Activated CD4-positive, alpha-beta memory T cell treated with anti-CD3 and anti-CD28 coated beads, Interleukin-2, amount 10 ng/mL, durations not matched to agents 7 days and 5 days (primary cell): ENCODE measurements at regions not wholly inside any gene's neighbourhood (a gene's known extent, or its start where the extent isn't known, plus 50 kb on each side); places are given as distances from the start of the nearest gene placed in this dataset.
"Not testable (repeated sequence)": the region's sequence is repeated elsewhere in the genome, so short reads cannot be mapped to it uniquely, and the experiment has no call there.

Source experiments
- CTCF ChIA-PET: fragments of 350-600 bp; sonication (Branson Sonifier 250); formaldehyde crosslinking; loops from one replicate; lab custom pipeline; 2021; ENCODE audit warnings: antibody characterized with exemption, inconsistent platforms; lab: Charles Lee
- POLR2A ChIA-PET: fragments of 350-600 bp; sonication (Branson Sonifier 250); formaldehyde crosslinking; loops from one replicate; lab custom pipeline; 2021; ENCODE audit warnings: antibody characterized with exemption; lab: Charles Lee
- DNase-seq: peaks from one replicate; pipeline ENCODE4 v3.0.0-alpha.2; 2020
- H3K27ac Mint-ChIP-seq: one replicate; pipeline ENCODE4 v1.8.0; 2021; ENCODE audit warnings: mild to moderate bottlenecking, mixed read lengths
- H3K27me3 Mint-ChIP-seq: one replicate; pipeline ENCODE4 v1.8.0; 2021; ENCODE audit warnings: mixed read lengths
- H3K36me3 Mint-ChIP-seq: one replicate; pipeline ENCODE4 v1.8.0; 2021; ENCODE audit warnings: low read depth, mixed read lengths
- H3K4me1 Mint-ChIP-seq: one replicate; pipeline ENCODE4 v1.8.0; 2021; ENCODE audit warnings: mixed read lengths
- H3K4me3 Mint-ChIP-seq: one replicate; pipeline ENCODE4 v1.8.0; 2021; ENCODE audit warnings: mild to moderate bottlenecking, mixed read lengths
- H3K9me3 Mint-ChIP-seq: one replicate; pipeline ENCODE4 v1.8.0; 2021; ENCODE audit warnings: mixed read lengths

DNA sequence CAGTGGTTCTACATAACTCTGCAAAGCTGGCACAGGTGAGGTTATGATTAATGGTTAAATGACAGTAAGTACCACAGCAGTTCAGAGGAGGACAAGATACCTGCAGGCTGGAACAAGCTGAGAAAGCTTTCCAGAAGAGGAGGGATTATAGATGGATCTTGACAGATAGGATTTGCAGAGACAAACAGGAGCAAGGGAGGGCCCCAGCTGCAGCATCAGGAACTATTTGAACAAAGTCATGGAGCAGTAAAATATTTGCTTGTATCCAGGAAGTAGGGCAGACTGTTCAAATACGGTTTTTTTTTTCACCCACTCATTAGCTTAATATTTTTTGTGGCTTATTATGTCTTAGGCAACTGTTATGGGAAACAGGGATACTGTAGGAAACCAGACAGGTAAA, 144.4 kb upstream of the MAN1A1 start:
- Mint-ChIP-seq H3K27me3 (peaks cover 30% of the 10 kb centered on the region), H3K9me3 (peaks cover 5% of the 10 kb centered on the region), H3K4me3 (no peak overlapping the region), H3K4me1 (peaks cover 19% of the 10 kb centered on the region), H3K27ac (no peak overlapping the region), H3K36me3 (peaks cover 8% of the 10 kb centered on the region)
- ChIA-PET CTCF (no interaction called here), POLR2A (no interaction called here)
- DNase-seq, result no peak

DNA sequence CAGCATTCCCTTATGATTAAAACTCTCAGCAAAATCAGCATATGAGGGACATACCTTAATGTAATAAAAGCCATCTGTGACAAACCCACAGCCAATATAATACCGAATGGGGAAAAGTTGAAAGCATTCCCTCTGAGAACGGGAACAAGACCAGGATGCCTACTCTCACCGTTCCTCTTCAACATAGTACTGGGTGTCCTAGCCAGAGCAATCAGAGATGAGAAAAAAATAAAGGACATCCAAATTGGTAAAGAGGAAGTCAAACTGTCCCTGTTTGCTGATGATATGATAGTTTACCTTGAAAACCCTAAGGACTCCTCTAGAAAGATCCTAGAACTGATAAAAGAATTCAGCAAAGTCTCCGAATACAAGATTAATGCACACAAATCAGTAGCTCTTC, 141.6 kb upstream of the MAN1A1 start:
- CTCF ChIA-PET, H3K27ac Mint-ChIP-seq: not testable (repeated sequence)
- peaks cover 27% of the 10 kb centered on the region for H3K27me3 Mint-ChIP-seq

DNA sequence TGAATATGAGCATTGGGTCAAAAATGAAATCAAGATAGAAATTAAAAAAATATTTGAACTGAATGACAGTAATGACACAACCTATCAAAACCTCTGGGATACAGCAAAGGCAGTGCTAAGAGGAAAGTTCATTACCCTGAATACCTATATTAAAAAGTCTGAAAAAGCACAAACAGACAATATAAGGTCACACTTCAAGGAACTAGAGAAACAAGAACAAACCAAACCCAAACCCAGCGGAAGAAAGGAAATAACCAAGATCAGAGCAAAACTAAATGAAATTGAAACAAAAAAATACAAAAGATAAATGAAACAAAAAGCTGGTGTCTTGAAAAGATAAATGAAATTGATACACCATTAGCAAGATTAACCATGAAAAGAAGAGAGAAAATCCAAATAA, 140.5 kb upstream of the MAN1A1 start:
- H3K27ac Mint-ChIP-seq, H3K9me3 Mint-ChIP-seq, H3K4me3 Mint-ChIP-seq, DNase-seq, CTCF ChIA-PET: not testable (repeated sequence)
- Mint-ChIP-seq H3K4me1 (peaks cover 20% of the 10 kb centered on the region), H3K36me3 (peaks cover 10% of the 10 kb centered on the region), H3K27me3 (peaks cover 26% of the 10 kb centered on the region)
- POLR2A ChIA-PET, result interaction anchor here (1.5 kb wide), 1 partner anchor 27 kb away, joined by 3 read pairs; no protein-coding TSS in a partner anchor

More for the DNA sequence above, 141.6 kb upstream of the MAN1A1 start:
- peaks cover 10% of the 10 kb centered on the region for H3K36me3 Mint-ChIP-seq
- H3K9me3 Mint-ChIP-seq, POLR2A ChIA-PET, DNase-seq, H3K4me3 Mint-ChIP-seq: not testable (repeated sequence)
- H3K4me1 Mint-ChIP-seq, result peaks cover 20% of the 10 kb centered on the region

DNA sequence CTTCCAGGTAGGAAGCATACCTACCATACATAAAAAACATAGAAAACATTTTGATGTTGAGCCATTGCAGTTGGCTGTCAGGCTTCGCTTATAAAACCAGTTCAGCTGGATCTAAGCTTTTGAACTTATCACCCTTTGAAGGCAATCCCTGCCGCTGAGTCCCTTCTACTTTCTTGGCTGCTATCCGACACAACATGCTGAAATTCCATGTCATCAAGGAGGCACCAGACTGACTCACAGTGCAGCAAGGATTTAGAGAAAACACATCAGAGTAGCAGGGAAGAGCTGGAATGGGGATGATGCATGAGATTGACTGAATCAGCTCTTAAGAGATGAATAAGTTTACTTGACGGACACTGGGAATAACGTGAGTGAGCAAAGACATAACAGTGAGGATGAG, 135.0 kb upstream of the MAN1A1 start:
- ChIA-PET CTCF (no interaction called here), POLR2A (interaction anchor here (1.3 kb wide), 1 partner anchor 22 kb away, joined by 7 read pairs; no protein-coding TSS in a partner anchor)
- Mint-ChIP-seq H3K9me3 (no peaks in the 10 kb centered on the region), H3K36me3 (peaks cover 3% of the 10 kb centered on the region), H3K27ac (no peak overlapping the region), H3K27me3 (peaks cover 15% of the 10 kb centered on the region), H3K4me3 (no peak overlapping the region), H3K4me1 (peaks cover 8% of the 10 kb centered on the region)
- DNase-seq, result no peak

DNA sequence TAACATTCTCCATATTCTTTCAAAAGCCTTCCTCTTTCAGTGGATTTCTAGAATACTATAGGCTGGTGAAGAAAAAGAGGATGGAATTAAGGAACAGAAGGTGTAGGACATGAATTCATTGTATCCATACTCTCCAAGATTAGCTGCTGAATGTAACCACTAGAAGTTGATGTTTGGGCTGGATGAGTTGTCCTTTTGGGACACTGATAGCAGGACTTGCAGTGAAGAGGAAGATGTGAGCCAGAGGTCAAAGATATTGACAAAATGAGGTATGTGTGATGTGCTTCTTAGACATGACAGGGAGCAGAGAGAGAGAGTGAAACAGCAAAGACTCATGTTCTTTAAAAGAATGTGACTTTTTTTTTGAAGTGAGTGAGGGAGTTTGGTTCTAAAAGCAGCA, 134.3 kb upstream of the MAN1A1 start:
- Mint-ChIP-seq H3K27ac (no peak overlapping the region), H3K4me3 (no peak overlapping the region), H3K4me1 (peaks cover 1% of the 10 kb centered on the region), H3K36me3 (peaks cover 3% of the 10 kb centered on the region), H3K27me3 (peaks cover 15% of the 10 kb centered on the region), H3K9me3 (no peaks in the 10 kb centered on the region)
- POLR2A ChIA-PET, result interaction anchor here (1.3 kb wide), 1 partner anchor 21 kb away, joined by 7 read pairs; no protein-coding TSS in a partner anchor
- CTCF ChIA-PET, result no interaction called here
- no peak for DNase-seq

DNA sequence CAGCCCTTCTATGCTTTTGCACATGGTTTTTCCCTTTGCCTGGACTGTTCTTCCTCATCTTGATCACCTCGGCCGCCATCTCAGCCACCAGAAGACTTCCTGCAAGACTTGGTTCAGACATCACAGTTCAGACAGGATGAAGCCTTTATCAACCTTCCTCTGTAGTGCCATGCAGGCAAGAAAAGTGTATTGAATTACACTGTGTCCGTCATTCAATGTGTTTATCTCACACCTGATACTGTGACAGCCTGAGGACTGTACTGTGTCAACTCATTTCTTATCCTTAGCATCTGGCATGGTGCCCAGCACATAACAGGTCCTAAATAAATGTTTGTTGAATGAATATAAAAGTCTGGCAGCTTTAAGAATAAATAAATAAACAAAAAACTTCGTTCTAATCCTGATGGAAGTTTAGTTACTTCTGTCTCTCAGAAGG, 133.3 kb upstream of the MAN1A1 start:
- Mint-ChIP-seq H3K36me3 (peaks cover 3% of the 10 kb centered on the region), H3K27me3 (peaks cover 15% of the 10 kb centered on the region), H3K4me3 (no peak overlapping the region), H3K4me1 (no peaks in the 10 kb centered on the region), H3K9me3 (no peaks in the 10 kb centered on the region), H3K27ac (no peak overlapping the region)
- ChIA-PET CTCF (no interaction called here), POLR2A (no interaction called here)
- no peak for DNase-seq

DNA sequence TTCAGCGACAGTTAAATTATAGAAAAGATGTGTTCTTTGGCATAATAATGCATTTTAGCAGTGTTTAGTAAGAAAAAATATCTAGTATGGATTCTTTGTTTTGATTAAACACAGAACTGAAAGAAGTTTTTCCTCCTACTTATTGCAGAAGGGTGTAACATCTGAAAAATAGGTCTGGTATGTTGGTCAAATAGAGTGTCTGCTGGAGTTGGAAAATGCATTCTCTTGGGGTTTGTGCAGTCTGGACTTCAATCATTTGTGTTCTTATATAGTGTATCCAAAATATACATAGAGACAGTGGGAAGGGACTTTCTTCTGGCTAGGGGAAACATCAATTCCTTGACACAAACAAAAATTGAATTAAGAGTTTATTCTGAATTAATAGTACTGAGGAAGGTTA, 132.4 kb upstream of the MAN1A1 start:
- Mint-ChIP-seq H3K36me3 (no peaks in the 10 kb centered on the region), H3K4me3 (no peak overlapping the region), H3K27ac (no peak overlapping the region), H3K9me3 (no peaks in the 10 kb centered on the region), H3K27me3 (peaks cover 20% of the 10 kb centered on the region), H3K4me1 (no peaks in the 10 kb centered on the region)
- CTCF ChIA-PET, result interaction anchor here (0.6 kb wide), 1 partner anchor 168 kb away, joined by 3 read pairs; no protein-coding TSS in a partner anchor
- POLR2A ChIA-PET, result no interaction called here
- DNase-seq, result no peak

DNA sequence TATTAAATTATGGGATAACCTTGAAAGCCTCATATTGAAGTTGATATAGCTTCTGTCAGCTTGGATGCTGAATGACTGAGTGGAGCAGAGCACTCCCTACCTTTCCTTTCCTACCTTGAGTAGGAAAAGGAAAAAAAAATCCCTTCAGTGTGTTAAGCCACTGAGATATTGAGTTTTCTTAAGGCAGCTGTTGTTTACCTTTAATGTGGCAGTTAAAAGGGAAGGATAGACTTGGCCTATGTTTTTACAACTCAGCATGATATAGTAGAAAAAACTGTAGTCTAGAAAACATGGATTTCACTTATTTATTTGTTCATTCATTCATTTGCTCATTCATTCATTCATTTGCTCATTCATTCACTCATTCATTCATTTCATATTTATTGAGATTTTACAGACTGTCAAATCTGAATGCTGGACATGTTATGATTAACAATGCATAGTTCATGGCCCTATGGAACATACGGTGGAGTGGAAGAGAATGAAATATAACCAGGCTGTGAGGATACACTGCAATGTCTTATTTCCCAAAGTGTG, 131.5 kb upstream of the MAN1A1 start:
- ChIA-PET POLR2A (no interaction called here), CTCF (interaction anchor here (0.6 kb wide), 1 partner anchor 167 kb away, joined by 3 read pairs; no protein-coding TSS in a partner anchor)
- Mint-ChIP-seq H3K27me3 (peaks cover 19% of the 10 kb centered on the region), H3K9me3 (no peaks in the 10 kb centered on the region), H3K4me1 (no peaks in the 10 kb centered on the region), H3K4me3 (no peak overlapping the region), H3K27ac (no peak overlapping the region), H3K36me3 (no peaks in the 10 kb centered on the region)
- DNase-seq, result no peak

DNA sequence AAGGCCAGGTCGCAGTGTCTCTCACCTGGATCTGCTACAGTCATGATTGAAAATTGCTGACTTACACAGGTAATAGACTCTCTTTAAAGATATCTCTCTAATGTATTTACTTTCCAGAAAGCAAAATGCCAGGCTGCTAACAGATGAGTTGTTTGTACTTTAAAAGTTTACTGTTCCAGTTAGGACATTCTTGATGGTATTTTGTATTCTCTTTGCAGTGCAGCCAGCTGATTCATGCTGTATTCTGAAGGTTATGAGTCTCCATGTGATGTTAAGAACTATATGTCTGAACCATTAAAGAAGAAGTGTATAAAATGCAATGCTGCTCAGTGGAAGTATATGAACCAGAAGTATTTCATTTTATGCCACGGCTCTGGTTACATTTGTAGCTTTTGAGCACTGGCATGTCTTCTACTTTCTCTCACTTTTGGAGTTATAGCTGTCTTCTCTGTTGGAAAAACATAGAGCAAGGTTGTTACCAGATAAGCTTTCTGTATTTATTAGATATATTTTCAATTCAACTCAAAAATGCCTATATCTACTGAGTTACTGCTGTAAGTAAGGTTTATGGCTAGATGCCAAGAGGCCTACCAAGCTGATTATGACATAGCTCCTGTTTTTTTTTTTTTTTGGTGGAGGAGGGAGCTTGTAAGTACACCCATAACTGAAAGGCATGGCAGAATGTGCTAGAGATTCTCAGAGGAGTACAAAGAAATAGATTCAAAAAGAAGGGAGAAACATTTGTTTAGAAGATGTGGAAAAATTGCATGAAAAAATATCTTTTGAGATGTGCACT, 130.5 kb upstream of the MAN1A1 start:
- no peaks in the 10 kb centered on the region for H3K4me1 Mint-ChIP-seq
- POLR2A ChIA-PET, result no interaction called here
- peaks cover 16% of the 10 kb centered on the region for H3K27me3 Mint-ChIP-seq
- H3K9me3 Mint-ChIP-seq, result no peaks in the 10 kb centered on the region
- DNase-seq, result no peak
- no peak overlapping the region for H3K27ac Mint-ChIP-seq
- H3K36me3 Mint-ChIP-seq, result no peaks in the 10 kb centered on the region
- no peak overlapping the region for H3K4me3 Mint-ChIP-seq
- CTCF ChIA-PET, result no interaction called here

DNA sequence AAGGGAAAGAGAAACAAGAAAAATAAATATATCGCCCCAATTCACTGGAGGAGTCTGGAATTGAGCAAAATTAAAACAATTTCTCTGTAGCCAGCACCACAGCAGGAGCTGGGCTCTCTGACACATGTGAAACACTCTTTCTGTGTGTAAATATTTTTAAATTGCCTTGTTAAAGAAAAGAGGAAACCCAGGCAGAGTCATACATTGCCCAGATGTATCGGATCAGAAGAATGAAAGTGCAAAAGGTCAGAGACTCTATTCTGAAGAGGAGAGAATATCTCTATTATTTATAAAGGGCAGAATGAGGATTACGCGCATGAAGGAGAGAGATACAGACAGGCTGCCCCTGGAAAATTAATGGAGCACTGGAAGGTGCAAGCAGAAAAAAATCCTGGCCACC, 127.0 kb upstream of the MAN1A1 start:
- peaks cover 19% of the 10 kb centered on the region for H3K27me3 Mint-ChIP-seq
- peaks cover 2% of the 10 kb centered on the region for H3K36me3 Mint-ChIP-seq
- ChIA-PET POLR2A (no interaction called here), CTCF (no interaction called here)
- no peaks in the 10 kb centered on the region for H3K9me3 Mint-ChIP-seq
- DNase-seq, result no peak
- no peak overlapping the region for H3K4me3 Mint-ChIP-seq
- H3K27ac Mint-ChIP-seq, result no peak overlapping the region
- no peaks in the 10 kb centered on the region for H3K4me1 Mint-ChIP-seq

DNA sequence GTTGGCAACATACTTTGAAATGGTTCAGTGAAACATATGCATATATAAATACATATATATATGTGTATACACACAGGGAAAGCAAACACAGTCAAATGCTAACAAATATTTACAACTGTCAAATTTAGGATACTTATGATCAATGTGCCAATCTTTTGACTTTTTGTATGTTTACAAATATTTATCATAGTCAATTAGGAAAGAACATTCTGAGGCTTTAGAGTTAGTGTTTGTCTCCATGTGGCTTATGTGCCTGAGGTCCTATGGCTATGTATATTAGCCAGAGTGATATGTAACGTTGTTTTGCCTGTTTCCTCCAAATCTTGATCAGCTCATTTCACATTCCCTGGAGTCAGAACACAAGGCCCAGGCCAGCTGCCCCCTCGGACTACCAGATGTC, 126.5 kb upstream of the MAN1A1 start:
- H3K4me1 Mint-ChIP-seq, result peaks cover 5% of the 10 kb centered on the region
- CTCF ChIA-PET, result no interaction called here

DNA sequence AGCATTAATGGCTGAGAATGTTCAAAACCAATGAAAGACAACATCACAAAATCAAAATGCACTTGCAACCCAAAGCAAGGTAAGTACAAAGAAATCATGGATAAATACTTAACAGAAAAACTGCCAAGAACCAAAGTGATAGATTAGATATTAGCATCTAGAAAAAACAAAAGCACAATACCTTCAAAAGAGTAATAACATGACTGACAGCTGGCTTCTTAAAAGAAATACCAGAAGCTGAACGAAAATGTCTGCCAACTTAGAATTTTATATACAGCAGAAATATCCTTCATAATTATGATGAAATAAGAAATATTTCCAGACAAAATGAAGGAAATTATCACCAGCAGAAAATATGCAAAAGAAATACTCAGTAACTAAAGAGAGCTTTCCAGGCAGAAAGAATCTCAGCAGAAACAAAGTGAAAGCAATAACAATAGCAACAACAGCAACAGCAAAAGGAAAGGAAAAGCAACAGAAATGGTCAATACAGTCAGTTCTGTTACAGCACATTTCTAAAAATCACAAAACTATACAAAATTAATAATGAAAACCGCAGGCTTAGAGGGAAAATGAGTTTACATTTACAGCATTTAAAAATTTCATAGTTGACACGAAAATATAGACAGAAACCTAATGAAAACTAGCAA, 121.5 kb upstream of the MAN1A1 start:
- no peaks in the 10 kb centered on the region for H3K9me3 Mint-ChIP-seq
- DNase-seq, result no peak
- POLR2A ChIA-PET, result interaction anchor here (0.8 to 1.1 kb wide), 2 partner anchors 8 to 26 kb away, joined by 3 read pairs; no protein-coding TSS in a partner anchor
- peak overlapping the region; percentile 1 for H3K27ac Mint-ChIP-seq
- peak overlapping the region; percentile 53 for H3K4me3 Mint-ChIP-seq
- CTCF ChIA-PET, result interaction anchor here (1.5 kb wide), 1 partner anchor 8 kb away, joined by 4 read pairs; no protein-coding TSS in a partner anchor
- peaks cover 7% of the 10 kb centered on the region for H3K36me3 Mint-ChIP-seq
- peaks cover 14% of the 10 kb centered on the region for H3K27me3 Mint-ChIP-seq
- peaks cover 22% of the 10 kb centered on the region for H3K4me1 Mint-ChIP-seq

More for the DNA sequence above, 126.5 kb upstream of the MAN1A1 start:
- Mint-ChIP-seq H3K27ac (no peak overlapping the region), H3K27me3 (peaks cover 21% of the 10 kb centered on the region), H3K36me3 (peaks cover 2% of the 10 kb centered on the region), H3K9me3 (no peaks in the 10 kb centered on the region), H3K4me3 (no peak overlapping the region)
- no peak for DNase-seq
- POLR2A ChIA-PET, result no interaction called here
